Adrenal gland (tissue), 9 donors: ENCODE measurements at regions not wholly inside any gene's neighbourhood (a gene's known extent, or its start where the extent isn't known, plus 50 kb on each side); places are given as distances from the start of the nearest gene placed in this dataset.

Experiments
- DNase-seq, 7 donors: peaks; one replicate each; pipeline ENCODE4 v3.0.0-alpha.2; 2019 to 2020
- H3K27ac ChIP-seq, 5 donors: fragments of 200-600 bp; sonication (generic) in 4 of 5; 1 replicate in 3 of 5; 2 replicates in 2 of 5; pipeline versions ENCODE4 v1.5.1 to v1.8.0; 2016 to 2020; ENCODE audit warnings: mild to moderate bottlenecking in 1 of 5
- H3K27me3 ChIP-seq: fragments of 200-600 bp; 2 replicates; pipeline ENCODE4 v1.8.0; 2021
- H3K36me3 ChIP-seq, 2 donors: fragments of 200-600 bp; replicated peaks in 1 of 2; 1 replicate in 1 of 2; 2 replicates in 1 of 2; pipeline versions ENCODE4 v1.5.1 to v1.8.0; 2018 to 2022
- H3K4me1 ChIP-seq, 2 donors: fragments of 200-600 bp; replicated peaks in 1 of 2; 1 replicate in 1 of 2; 2 replicates in 1 of 2; pipeline versions ENCODE4 v1.5.1 to v1.8.0; 2018 to 2021
- H3K4me3 ChIP-seq, 4 donors: fragments of 200-600 bp; sonication (generic) in 3 of 4; one replicate each; pipeline ENCODE4 v1.5.1; 2016 to 2018
- H3K9me3 ChIP-seq, 3 donors: fragments of 200-600 bp; sonication (generic) in 1 of 3; replicated peaks in 1 of 3; 1 replicate in 2 of 3; 2 replicates in 1 of 3; pipeline versions ENCODE4 v1.5.1 to v1.8.0; 2016 to 2021
- POLR2A ChIP-seq, 2 donors: fragments of 450-650 bp; IDR thresholded peaks; one replicate each; pipeline ENCODE4 v1.6.1; 2017; ENCODE audit warnings: antibody characterized with exemption in 2 of 2, mild to moderate bottlenecking in 2 of 2, moderate library complexity in 1 of 2
- WGBS, 4 donors: extraction: QIAGEN DNeasy Blood & Tissue Kit in 2 of 4; methylation state at CpG; one replicate each; pipeline versions ENCODE4 v1.1.5 to v1.1.7; 2013 to 2017; 5-methylcytosine and 5-hydroxymethylcytosine counted together
- intact Hi-C, 2 donors: fragments of 100-400 bp; cut with DNase I; formaldehyde crosslinking; loops; one replicate each; pipeline versions ENCODE4 v1.14.1 to v1.15.0; 2022 to 2023
- TF ChIP-seq, protein P1 (sequence below), 6 experiments: fragments of 450-650 bp in 4 of 6; fragments of 200-600 bp in 2 of 6; sonication (generic) in 1 of 6; IDR thresholded peaks; 1 replicate in 5 of 6; 2 replicates in 1 of 6; pipeline versions ENCODE4 v1.5.1 to v1.8.0; 2016 to 2021; ENCODE audit warnings: antibody characterized with exemption in 6 of 6, mild to moderate bottlenecking in 2 of 6, moderate library complexity in 1 of 6
- donor health status: healthy with polysubstance abuse.
- donor health status: Bipolar disorder and iron deficiency.
- donor health status: DM: yes; HTN: yes; CAD: no.
- donor health status: DM: no; HTN: no; CAD: no.
- donor health status: DM: no; HTN: no; CAD: no.

DNA sequence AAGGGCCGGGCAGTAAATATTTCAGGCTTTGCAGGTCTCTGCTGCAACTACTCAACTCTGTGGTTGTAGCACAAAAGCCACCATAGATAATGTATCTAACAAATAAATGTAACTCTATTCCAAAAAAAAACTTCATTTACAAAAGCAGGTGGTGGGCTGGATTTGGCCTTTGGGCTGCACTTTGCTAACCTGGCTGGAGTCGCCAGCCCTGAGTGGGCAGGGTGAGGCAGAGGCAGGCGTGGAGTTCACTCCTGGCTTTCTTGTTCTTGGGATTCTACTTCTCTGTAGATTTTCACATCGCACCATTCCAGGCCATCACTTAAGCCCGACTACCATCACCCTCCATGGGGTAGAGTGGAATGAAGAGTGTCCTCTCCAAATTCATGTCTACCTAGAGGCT is 367.6 kb upstream of the MGMT start:
- intact Hi-C loops = no loop called here
- TF ChIP-seq, protein P1, sequence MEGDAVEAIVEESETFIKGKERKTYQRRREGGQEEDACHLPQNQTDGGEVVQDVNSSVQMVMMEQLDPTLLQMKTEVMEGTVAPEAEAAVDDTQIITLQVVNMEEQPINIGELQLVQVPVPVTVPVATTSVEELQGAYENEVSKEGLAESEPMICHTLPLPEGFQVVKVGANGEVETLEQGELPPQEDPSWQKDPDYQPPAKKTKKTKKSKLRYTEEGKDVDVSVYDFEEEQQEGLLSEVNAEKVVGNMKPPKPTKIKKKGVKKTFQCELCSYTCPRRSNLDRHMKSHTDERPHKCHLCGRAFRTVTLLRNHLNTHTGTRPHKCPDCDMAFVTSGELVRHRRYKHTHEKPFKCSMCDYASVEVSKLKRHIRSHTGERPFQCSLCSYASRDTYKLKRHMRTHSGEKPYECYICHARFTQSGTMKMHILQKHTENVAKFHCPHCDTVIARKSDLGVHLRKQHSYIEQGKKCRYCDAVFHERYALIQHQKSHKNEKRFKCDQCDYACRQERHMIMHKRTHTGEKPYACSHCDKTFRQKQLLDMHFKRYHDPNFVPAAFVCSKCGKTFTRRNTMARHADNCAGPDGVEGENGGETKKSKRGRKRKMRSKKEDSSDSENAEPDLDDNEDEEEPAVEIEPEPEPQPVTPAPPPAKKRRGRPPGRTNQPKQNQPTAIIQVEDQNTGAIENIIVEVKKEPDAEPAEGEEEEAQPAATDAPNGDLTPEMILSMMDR (IDR thresholded peaks at IDR 0.05) = no peak
- TF ChIP-seq POLR2A (IDR thresholded peaks at IDR 0.05) = no peak
- Histone ChIP-seq H3K4me1 (peaks cover 0 to 19% of the 10 kb centered on the region in 2 donors), H3K27ac (no peak overlapping the region), H3K27me3 (no peaks in the 10 kb centered on the region), H3K36me3 (no peaks in the 10 kb centered on the region), H3K9me3 (no peaks in the 10 kb centered on the region), H3K4me3 (no peak overlapping the region)
- WGBS, 4 donors = 86 to 92% (median 90%) methylated on average over 5 of the region's 5 CpGs
- peak in 1 of 7 donors; percentile 5 for DNase-seq

DNA sequence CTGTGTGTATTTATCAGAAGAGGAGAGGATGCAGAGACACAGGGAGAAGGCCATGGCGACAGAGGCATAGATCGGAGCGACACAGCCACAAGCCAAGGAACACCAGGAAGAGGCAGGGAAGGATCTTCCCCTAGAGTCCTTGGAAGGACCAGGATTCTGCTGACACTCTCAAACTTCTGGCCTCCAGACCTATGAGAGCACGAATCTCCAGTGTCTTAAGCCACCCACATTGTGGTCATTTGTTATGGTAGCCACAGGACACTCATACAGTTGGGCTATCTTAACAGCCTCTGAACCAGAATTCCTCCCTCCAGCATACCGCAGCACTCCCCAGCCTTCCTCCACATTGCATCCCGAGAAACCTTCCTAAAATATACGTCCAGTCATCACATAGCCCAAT is 367.0 kb upstream of the MGMT start:
- WGBS, 4 donors = 84 to 96% (median 93%) methylated on average over 7 of the region's 7 CpGs
- peaks cover 0 to 19% of the 10 kb centered on the region in 2 donors for H3K4me1 ChIP-seq
- H3K27ac ChIP-seq = no peak overlapping the region
- peak in 1 of 7 donors; percentile 20 for DNase-seq
- TF ChIP-seq, protein P1 (IDR thresholded peaks at IDR 0.05) = no peak
- no peak for TF ChIP-seq POLR2A (IDR thresholded peaks at IDR 0.05)
- intact Hi-C loops = no loop called here
- H3K4me3 ChIP-seq = no peak overlapping the region
- no peaks in the 10 kb centered on the region for H3K27me3 ChIP-seq
- H3K9me3 ChIP-seq = no peaks in the 10 kb centered on the region
- no peaks in the 10 kb centered on the region for H3K36me3 ChIP-seq

DNA sequence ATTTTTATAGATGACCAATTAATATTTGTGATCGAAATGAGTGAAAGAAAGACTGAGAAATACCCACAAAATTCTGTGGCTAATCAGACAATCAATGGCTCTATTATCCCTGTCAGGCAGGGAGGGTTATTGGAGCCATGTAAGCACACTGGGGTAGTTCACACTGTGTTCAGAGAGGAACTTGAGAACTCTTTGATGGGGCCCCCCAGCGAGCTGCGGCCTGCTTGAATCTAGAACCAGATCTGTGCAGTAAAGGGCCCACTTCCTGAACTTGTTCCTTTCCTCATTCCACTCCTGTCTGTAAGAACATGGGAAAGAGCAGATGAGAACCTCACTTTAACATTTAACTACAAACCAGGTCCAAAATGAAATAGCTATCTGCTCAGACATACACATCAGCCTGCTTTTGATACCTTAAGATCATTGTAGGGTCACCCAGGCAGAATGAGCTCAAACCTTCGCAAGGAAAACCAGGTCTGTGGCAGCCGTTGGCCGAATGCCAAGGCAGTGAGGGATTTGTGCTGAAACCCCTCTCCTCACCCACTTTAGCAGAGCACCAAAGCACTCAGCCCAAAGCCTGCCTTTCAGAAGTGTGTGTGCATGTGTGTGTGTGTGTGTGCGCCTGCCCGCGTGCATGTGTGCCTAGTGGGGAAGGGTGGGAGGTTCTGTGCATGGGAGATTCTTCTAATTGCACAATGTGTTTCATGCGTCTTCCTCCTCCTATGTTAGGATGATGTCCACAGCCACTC is 365.6 kb upstream of the MGMT start:
- Histone ChIP-seq H3K4me3 (no peak overlapping the region), H3K36me3 (no peaks in the 10 kb centered on the region), H3K4me1 (peaks cover 0 to 9% of the 10 kb centered on the region in 2 donors), H3K27ac (no peak overlapping the region), H3K27me3 (no peaks in the 10 kb centered on the region), H3K9me3 (no peaks in the 10 kb centered on the region)
- TF ChIP-seq POLR2A (IDR thresholded peaks at IDR 0.05) = no peak
- TF ChIP-seq, protein P1 (IDR thresholded peaks at IDR 0.05) = no peak
- peak in 1 of 7 donors; percentile 34 for DNase-seq
- intact Hi-C loops = no loop called here
- 77 to 85% (median 80%) methylated on average over 7 to 10 of the region's 10 CpGs for WGBS, 4 donors

DNA sequence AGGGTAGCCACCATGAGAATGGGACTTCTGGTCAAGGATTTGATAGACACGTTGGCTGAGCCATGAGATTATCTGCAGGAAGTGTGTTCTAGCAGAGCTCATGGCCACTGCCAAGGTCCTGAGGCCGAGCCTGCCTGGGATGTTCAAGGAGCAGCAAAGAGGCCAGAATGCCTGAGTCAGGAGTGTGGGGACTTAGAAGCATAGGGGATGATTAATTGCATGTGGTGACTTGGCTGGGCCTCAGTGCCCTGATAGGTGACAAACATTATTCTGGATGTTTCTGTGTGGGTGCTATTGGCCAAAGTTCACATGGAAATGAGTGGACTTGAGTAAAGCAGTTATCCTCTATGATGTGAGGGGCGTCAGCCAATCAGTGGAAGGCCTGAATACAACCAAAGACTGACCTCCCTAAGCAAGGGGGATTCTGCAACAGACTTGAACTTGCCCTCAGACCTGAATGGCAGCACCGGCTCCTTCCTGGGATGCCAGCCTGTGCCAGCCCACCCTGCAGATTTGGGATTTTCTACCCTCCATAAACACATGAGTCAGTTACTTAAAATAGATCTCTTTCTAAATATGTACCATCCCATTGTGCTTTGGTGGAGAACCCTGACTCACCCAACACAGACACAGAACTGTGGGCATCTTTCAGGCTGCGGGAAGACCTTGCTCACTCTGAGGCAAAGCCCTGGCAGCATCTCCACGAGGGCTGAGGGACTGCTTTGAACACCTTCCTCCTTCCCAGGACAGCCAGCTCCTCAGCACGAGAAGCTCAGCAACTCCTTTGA is 363.9 kb upstream of the MGMT start:
- WGBS, 4 donors = 64 to 70% (median 66%) methylated on average over 7 of the region's 7 CpGs
- H3K9me3 ChIP-seq = no peaks in the 10 kb centered on the region
- no peaks in the 10 kb centered on the region for H3K36me3 ChIP-seq
- no peak overlapping the region for H3K27ac ChIP-seq
- intact Hi-C loops = no loop called here
- H3K4me1 ChIP-seq = no peaks in the 10 kb centered on the region
- peak in 3 of 7 donors; percentile 12 to 42 (median 19) for DNase-seq
- H3K27me3 ChIP-seq = no peaks in the 10 kb centered on the region
- TF ChIP-seq POLR2A (IDR thresholded peaks at IDR 0.05) = no peak
- TF ChIP-seq, protein P1 (IDR thresholded peaks at IDR 0.05) = no peak
- H3K4me3 ChIP-seq = no peak overlapping the region
